OCI-LY7 (cell line): ENCODE measurements at regions not wholly inside any gene's neighbourhood (a gene's known extent, or its start where the extent isn't known, plus 50 kb on each side); places are given as distances from the start of the nearest gene placed in this dataset.

Experiments
- CTCF ChIP-seq: fragments of 200-600 bp; sonication (generic); conservative IDR thresholded peaks from 2 replicates; pipeline ENCODE4 v1.5.1; 2014; ENCODE audit warnings: mild to moderate bottlenecking, antibody characterized with exemption, low read length, moderate library complexity, mixed read lengths
- EZH2phosphoT487 ChIP-seq: fragments of 200-600 bp; sonication (generic); IDR thresholded peaks from 2 replicates; pipeline ENCODE4 v1.6.1; 2018; ENCODE audit warnings: low read depth, borderline replicate concordance, mild to moderate bottlenecking, mixed run types, antibody characterized with exemption, low read length, moderate library complexity, mixed read lengths

- no peak for TF ChIP-seq CTCF
- TF ChIP-seq EZH2phosphoT487 = no peak
Observed at GRCh38 chr1:182135946-182136345, 74.4 kb upstream of the ZNF648 start.
